Glutamatergic neuron (in vitro differentiated cells): ENCODE measurements at regions not wholly inside any gene's neighbourhood (a gene's known extent, or its start where the extent isn't known, plus 50 kb on each side); places are given as distances from the start of the nearest gene placed in this dataset.
A peak's percentile ranks its signal among the peaks of the same experiment; 100 is the strongest.
"Not testable (repeated sequence)": the region's sequence is repeated elsewhere in the genome, so short reads cannot be mapped to it uniquely, and the experiment has no call there.

ENCODE experiments used
- DNase-seq: peaks from one replicate; pipeline ENCODE4 v3.0.0; 2022
- H3K27ac Mint-ChIP-seq: one replicate; pipeline ENCODE4 v1.8.0; 2020; ENCODE audit warnings: mild to moderate bottlenecking, mixed read lengths, inconsistent platforms; ENCODE audit not compliant: unreplicated experiment
- H3K27me3 Mint-ChIP-seq: one replicate; pipeline ENCODE4 v1.8.0; 2020; ENCODE audit warnings: mild to moderate bottlenecking, moderate library complexity, mixed read lengths, inconsistent platforms; ENCODE audit not compliant: unreplicated experiment
- H3K36me3 Mint-ChIP-seq: one replicate; pipeline ENCODE4 v1.8.0; 2020; ENCODE audit warnings: mild to moderate bottlenecking, mixed read lengths, inconsistent platforms; ENCODE audit not compliant: unreplicated experiment
- H3K4me1 Mint-ChIP-seq: one replicate; pipeline ENCODE4 v1.8.0; 2020; ENCODE audit warnings: mild to moderate bottlenecking, low read depth, mixed read lengths, inconsistent platforms; ENCODE audit not compliant: unreplicated experiment
- H3K4me3 Mint-ChIP-seq: one replicate; pipeline ENCODE4 v1.8.0; 2020; ENCODE audit warnings: mild to moderate bottlenecking, mixed read lengths, inconsistent platforms; ENCODE audit not compliant: unreplicated experiment
- H3K9me3 Mint-ChIP-seq: one replicate; pipeline ENCODE4 v1.8.0; 2020; ENCODE audit warnings: mild to moderate bottlenecking, moderate library complexity, mixed read lengths, inconsistent platforms; ENCODE audit not compliant: unreplicated experiment
- CTCF ChIP-seq: fragments of 200-600 bp; sonication (generic); IDR thresholded peaks from one replicate; pipeline ENCODE4 v1.5.0; 2021; ENCODE audit not compliant: partially characterized antibody, unreplicated experiment

GRCh38 chr1:115506924-115507589, 134.7 kb upstream of the VANGL1 start:
- Mint-ChIP-seq H3K36me3 (no peaks in the 10 kb centered on the region), H3K4me1 (no peaks in the 10 kb centered on the region), H3K4me3 (no peak overlapping the region), H3K27me3 (no peaks in the 10 kb centered on the region), H3K27ac (no peak overlapping the region), H3K9me3 (no peaks in the 10 kb centered on the region)
- no peak for TF ChIP-seq CTCF
- peak; percentile 34 for DNase-seq

DNA sequence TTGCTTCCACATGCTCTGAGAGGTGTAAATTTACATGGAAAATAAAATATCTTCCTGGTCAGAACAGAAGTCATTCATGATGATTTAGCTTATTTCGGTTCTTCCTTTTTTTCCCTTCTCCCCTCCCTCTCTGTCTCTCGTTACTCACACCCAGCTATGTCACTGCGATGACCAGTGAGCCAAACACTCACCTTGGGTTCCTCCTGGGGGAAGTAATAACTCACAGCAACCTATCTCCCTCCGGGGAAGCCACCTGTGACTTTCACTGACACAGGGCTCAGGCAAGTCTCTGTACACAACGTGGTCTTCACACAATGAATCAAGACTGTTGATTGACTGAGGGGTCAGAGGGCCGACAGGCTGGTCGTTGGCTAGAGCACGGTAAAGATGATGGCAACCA, 135.3 kb upstream of the VANGL1 start:
- no peak for TF ChIP-seq CTCF
- H3K36me3 Mint-ChIP-seq: no peaks in the 10 kb centered on the region
- H3K27ac Mint-ChIP-seq: no peak overlapping the region
- H3K4me3 Mint-ChIP-seq: no peak overlapping the region
- H3K9me3 Mint-ChIP-seq: no peaks in the 10 kb centered on the region
- H3K4me1 Mint-ChIP-seq: no peaks in the 10 kb centered on the region
- no peak for DNase-seq
- H3K27me3 Mint-ChIP-seq: no peaks in the 10 kb centered on the region

- Mint-ChIP-seq H3K9me3 (no peaks in the 10 kb centered on the region), H3K27me3 (no peaks in the 10 kb centered on the region), H3K4me3 (no peak overlapping the region), H3K4me1 (no peaks in the 10 kb centered on the region), H3K36me3 (no peaks in the 10 kb centered on the region), H3K27ac (no peak overlapping the region)
- no peak for TF ChIP-seq CTCF
- no peak for DNase-seq
Observed at GRCh38 chr1:115505148-115505571, 136.6 kb upstream of the VANGL1 start.

DNA sequence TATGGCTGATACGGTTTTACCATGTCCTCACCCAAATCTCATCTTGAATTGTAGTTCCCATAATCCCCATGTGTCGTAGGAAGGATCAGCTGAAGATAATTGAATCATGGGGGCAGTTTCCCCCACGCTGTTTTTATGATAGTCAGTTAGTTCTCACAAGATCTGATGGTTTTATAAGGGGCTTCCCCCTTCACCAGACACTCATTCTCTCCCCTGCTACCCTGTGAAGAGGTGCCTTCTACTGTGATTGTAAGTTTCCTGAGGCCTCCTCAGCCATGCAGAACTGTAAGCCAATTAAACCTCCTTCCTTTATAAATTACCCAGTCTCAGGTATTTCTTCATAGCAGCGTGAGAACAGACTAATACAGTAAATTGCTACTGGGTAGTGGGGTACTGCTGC, 139.6 kb upstream of the VANGL1 start:
- DNase-seq, H3K36me3 Mint-ChIP-seq, H3K9me3 Mint-ChIP-seq, H3K27me3 Mint-ChIP-seq, H3K4me3 Mint-ChIP-seq, H3K4me1 Mint-ChIP-seq, H3K27ac Mint-ChIP-seq: not testable (repeated sequence)

GRCh38 chr1:115501476-115501875, 140.3 kb upstream of the VANGL1 start:
- no peak for DNase-seq
- Mint-ChIP-seq H3K4me3 (no peak overlapping the region), H3K9me3 (no peaks in the 10 kb centered on the region), H3K27me3 (no peaks in the 10 kb centered on the region), H3K27ac (no peak overlapping the region), H3K4me1 (no peaks in the 10 kb centered on the region), H3K36me3 (no peaks in the 10 kb centered on the region)
- TF ChIP-seq CTCF: no peak
